ENCODE measurements at regions not wholly inside any gene's neighbourhood (a gene's known extent, or its start where the extent isn't known, plus 50 kb on each side); places are given as distances from the start of the nearest gene placed in this dataset.

- no peak for TF ChIP-seq ZNF740 (CRISPR knock-in tag; IDR thresholded peaks at IDR 0.05)
- TF ChIP-seq ZNF740 (tag; IDR thresholded peaks at IDR 0.05), result no peak
- TF ChIP-seq ZSCAN29 (IDR thresholded peaks at IDR 0.05), result no peak
- no peak for TF ChIP-seq SMAD2 (IDR thresholded peaks at IDR 0.05; ENCODE audit: low read depth, low read length)
- TF ChIP-seq CTCF (IDR thresholded peaks at IDR 0.05 in 2 of 3, conservative IDR thresholded peaks at IDR 0.05 in 1 of 3; ENCODE audit: insufficient read depth in 2 of 3, low read depth in 1 of 3, low read length in 3 of 3), result no peak
- TF ChIP-seq ILF3 (IDR thresholded peaks at IDR 0.05; ENCODE audit: borderline replicate concordance), result no peak
- no peak for TF ChIP-seq ELF2 (CRISPR knock-in tag; IDR thresholded peaks at IDR 0.05)
- no peak for TF ChIP-seq TSHZ1 (CRISPR knock-in tag; IDR thresholded peaks at IDR 0.05)
- no peak for TF ChIP-seq FOSL1 (tag; conservative IDR thresholded peaks at IDR 0.05)
- TF ChIP-seq ZEB2 (IDR thresholded peaks at IDR 0.05), result no peak
- no peak for TF ChIP-seq CSDE1 (IDR thresholded peaks at IDR 0.05)
- no peak for TF ChIP-seq ETV6 (IDR thresholded peaks at IDR 0.05; ENCODE audit: borderline replicate concordance in 1 of 2, low read depth in 2 of 2, low read length in 1 of 2)
- no peak for TF ChIP-seq ETV6 (CRISPR knock-in tag; IDR thresholded peaks at IDR 0.05; ENCODE audit: borderline replicate concordance)
- TF ChIP-seq NRF1 (conservative IDR thresholded peaks at IDR 0.05 in 1 of 2, IDR thresholded peaks at IDR 0.05 in 1 of 2), result no peak
- no peak for TF ChIP-seq PRMT5 (CRISPR knock-in tag; IDR thresholded peaks at IDR 0.05)
- TF ChIP-seq TCF7 (IDR thresholded peaks at IDR 0.05; ENCODE audit: borderline replicate concordance), result no peak
- TF ChIP-seq HEY1 (CRISPR knock-in tag; IDR thresholded peaks at IDR 0.05; ENCODE audit: borderline replicate concordance), result no peak
- no peak for TF ChIP-seq RFX5 (IDR thresholded peaks at IDR 0.05; ENCODE audit: low read depth, low read length)
- TF ChIP-seq ZNF124 (CRISPR knock-in tag; IDR thresholded peaks at IDR 0.05), result no peak
- no peak for TF ChIP-seq TSC22D4 (tag; IDR thresholded peaks at IDR 0.05)
Measured at GRCh38 chr15:97694456-97694855, 266.0 kb upstream of the ARRDC4 start (continued).

All from K562 (cell line).